Stimulated activated naive CD4-positive, alpha-beta T cell treated with Interleukin-2 at 50 U/mL for 16 hours (primary cell): ENCODE measurements at regions not wholly inside any gene's neighbourhood (a gene's known extent, or its start where the extent isn't known, plus 50 kb on each side); places are given as distances from the start of the nearest gene placed in this dataset.
"Not testable (repeated sequence)": the region's sequence is repeated elsewhere in the genome, so short reads cannot be mapped to it uniquely, and the experiment has no call there.

ENCODE experiments used
- DNase-seq: peaks from one replicate; lab custom pipeline; 2025; lab: John Stamatoyannopoulos, UW

GRCh38 chr2:47964277-47964676, 58.0 kb upstream of the FBXO11 start:
- DNase-seq, result no peak

- no peak for DNase-seq
These were observed 58.6 kb upstream of the FBXO11 start for GRCh38 chr2:47964722-47965434.

GRCh38 chr2:47976728-47977127, 70.4 kb upstream of the FBXO11 start:
- not testable (repeated sequence) for DNase-seq

- no peak for DNase-seq
These were observed 77.7 kb upstream of the FBXO11 start for GRCh38 chr2:47984041-47984440.

GRCh38 chr2:47990503-47990902, 84.2 kb upstream of the FBXO11 start:
- DNase-seq, result no peak

GRCh38 chr2:47992671-47993070, 86.4 kb upstream of the FBXO11 start:
- no peak for DNase-seq

GRCh38 chr2:47996808-47997207, 90.5 kb upstream of the FBXO11 start:
- no peak for DNase-seq

GRCh38 chr2:47999512-47999911, 93.2 kb upstream of the FBXO11 start:
- DNase-seq, result no peak

GRCh38 chr2:48001498-48001897, 95.2 kb upstream of the FBXO11 start:
- DNase-seq, result no peak

- DNase-seq, result no peak
These were observed 99.8 kb upstream of the FBXO11 start for GRCh38 chr2:48006094-48006493.

- no peak for DNase-seq
These were observed 101.5 kb upstream of the FBXO11 start for GRCh38 chr2:48007699-48008268.

- no peak for DNase-seq
These were observed 103.0 kb upstream of the FBXO11 start for GRCh38 chr2:48009256-48009655.

GRCh38 chr2:48015421-48015820, 109.1 kb upstream of the FBXO11 start:
- no peak for DNase-seq

- DNase-seq, result no peak
These were observed 110.1 kb upstream of the FBXO11 start for GRCh38 chr2:48016225-48017019.

GRCh38 chr2:48017136-48017535, 110.8 kb upstream of the FBXO11 start:
- DNase-seq, result no peak

- no peak for DNase-seq
These were observed 112.2 kb upstream of the FBXO11 start for GRCh38 chr2:48018480-48018879.

- no peak for DNase-seq
These were observed 120.6 kb upstream of the FBXO11 start for GRCh38 chr2:48026865-48027264.

- DNase-seq, result no peak
These were observed 126.5 kb upstream of the FBXO11 start for GRCh38 chr2:48032765-48033164.

- DNase-seq, result no peak
These were observed 128.0 kb upstream of the FBXO11 start for GRCh38 chr2:48034295-48034694.

GRCh38 chr2:48036312-48036711, 130.0 kb upstream of the FBXO11 start:
- no peak for DNase-seq

GRCh38 chr2:48039209-48039990, 133.1 kb upstream of the FBXO11 start:
- DNase-seq, result no peak

GRCh38 chr2:48043131-48043700, 136.9 kb upstream of the FBXO11 start:
- no peak for DNase-seq
